ENCODE measurements at regions not wholly inside any gene's neighbourhood (a gene's known extent, or its start where the extent isn't known, plus 50 kb on each side); places are given as distances from the start of the nearest gene placed in this dataset.

DNA sequence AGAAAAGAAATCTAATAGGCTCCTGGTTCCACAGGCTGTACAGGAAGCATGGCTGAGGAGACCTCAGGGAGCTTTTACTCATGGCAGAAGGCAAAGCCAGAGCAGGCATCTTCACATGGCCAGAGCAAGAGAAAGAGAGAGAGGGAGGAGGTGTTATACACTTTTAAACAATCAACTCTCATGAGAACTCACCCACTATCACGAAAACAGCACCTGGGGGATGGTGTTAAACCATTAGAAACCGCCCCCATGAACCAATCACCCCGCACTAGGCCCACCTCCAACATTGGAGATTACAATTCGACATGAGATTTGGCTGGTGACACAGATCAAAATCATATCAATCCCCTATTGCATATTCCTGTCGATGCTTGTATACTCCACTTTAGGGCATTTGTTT is 93.5 kb downstream of the MRPL39 start (continued):
- TF ChIP-seq, protein P1, sequence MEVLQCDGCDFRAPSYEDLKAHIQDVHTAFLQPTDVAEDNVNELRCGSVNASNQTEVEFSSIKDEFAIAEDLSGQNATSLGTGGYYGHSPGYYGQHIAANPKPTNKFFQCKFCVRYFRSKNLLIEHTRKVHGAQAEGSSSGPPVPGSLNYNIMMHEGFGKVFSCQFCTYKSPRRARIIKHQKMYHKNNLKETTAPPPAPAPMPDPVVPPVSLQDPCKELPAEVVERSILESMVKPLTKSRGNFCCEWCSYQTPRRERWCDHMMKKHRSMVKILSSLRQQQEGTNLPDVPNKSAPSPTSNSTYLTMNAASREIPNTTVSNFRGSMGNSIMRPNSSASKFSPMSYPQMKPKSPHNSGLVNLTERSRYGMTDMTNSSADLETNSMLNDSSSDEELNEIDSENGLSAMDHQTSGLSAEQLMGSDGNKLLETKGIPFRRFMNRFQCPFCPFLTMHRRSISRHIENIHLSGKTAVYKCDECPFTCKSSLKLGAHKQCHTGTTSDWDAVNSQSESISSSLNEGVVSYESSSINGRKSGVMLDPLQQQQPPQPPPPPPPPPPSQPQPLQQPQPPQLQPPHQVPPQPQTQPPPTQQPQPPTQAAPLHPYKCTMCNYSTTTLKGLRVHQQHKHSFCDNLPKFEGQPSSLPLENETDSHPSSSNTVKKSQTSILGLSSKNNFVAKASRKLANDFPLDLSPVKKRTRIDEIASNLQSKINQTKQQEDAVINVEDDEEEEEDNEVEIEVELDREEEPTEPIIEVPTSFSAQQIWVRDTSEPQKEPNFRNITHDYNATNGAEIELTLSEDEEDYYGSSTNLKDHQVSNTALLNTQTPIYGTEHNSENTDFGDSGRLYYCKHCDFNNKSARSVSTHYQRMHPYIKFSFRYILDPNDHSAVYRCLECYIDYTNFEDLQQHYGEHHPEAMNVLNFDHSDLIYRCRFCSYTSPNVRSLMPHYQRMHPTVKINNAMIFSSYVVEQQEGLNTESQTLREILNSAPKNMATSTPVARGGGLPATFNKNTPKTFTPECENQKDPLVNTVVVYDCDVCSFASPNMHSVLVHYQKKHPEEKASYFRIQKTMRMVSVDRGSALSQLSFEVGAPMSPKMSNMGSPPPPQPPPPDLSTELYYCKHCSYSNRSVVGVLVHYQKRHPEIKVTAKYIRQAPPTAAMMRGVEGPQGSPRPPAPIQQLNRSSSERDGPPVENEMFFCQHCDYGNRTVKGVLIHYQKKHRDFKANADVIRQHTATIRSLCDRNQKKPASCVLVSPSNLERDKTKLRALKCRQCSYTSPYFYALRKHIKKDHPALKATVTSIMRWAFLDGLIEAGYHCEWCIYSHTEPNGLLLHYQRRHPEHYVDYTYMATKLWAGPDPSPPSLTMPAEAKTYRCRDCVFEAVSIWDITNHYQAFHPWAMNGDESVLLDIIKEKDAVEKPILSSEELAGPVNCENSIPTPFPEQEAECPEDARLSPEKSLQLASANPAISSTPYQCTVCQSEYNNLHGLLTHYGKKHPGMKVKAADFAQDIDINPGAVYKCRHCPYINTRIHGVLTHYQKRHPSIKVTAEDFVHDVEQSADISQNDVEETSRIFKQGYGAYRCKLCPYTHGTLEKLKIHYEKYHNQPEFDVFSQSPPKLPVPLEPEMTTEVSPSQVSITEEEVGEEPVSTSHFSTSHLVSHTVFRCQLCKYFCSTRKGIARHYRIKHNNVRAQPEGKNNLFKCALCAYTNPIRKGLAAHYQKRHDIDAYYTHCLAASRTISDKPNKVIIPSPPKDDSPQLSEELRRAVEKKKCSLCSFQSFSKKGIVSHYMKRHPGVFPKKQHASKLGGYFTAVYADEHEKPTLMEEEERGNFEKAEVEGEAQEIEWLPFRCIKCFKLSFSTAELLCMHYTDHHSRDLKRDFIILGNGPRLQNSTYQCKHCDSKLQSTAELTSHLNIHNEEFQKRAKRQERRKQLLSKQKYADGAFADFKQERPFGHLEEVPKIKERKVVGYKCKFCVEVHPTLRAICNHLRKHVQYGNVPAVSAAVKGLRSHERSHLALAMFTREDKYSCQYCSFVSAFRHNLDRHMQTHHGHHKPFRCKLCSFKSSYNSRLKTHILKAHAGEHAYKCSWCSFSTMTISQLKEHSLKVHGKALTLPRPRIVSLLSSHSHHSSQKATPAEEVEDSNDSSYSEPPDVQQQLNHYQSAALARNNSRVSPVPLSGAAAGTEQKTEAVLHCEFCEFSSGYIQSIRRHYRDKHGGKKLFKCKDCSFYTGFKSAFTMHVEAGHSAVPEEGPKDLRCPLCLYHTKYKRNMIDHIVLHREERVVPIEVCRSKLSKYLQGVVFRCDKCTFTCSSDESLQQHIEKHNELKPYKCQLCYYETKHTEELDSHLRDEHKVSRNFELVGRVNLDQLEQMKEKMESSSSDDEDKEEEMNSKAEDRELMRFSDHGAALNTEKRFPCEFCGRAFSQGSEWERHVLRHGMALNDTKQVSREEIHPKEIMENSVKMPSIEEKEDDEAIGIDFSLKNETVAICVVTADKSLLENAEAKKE (CRISPR knock-in tag; IDR thresholded peaks at IDR 0.05), result no peak
- TF ChIP-seq EZH2phosphoT487 (IDR thresholded peaks at IDR 0.05; ENCODE audit: unreplicated experiment), result no peak

DNA sequence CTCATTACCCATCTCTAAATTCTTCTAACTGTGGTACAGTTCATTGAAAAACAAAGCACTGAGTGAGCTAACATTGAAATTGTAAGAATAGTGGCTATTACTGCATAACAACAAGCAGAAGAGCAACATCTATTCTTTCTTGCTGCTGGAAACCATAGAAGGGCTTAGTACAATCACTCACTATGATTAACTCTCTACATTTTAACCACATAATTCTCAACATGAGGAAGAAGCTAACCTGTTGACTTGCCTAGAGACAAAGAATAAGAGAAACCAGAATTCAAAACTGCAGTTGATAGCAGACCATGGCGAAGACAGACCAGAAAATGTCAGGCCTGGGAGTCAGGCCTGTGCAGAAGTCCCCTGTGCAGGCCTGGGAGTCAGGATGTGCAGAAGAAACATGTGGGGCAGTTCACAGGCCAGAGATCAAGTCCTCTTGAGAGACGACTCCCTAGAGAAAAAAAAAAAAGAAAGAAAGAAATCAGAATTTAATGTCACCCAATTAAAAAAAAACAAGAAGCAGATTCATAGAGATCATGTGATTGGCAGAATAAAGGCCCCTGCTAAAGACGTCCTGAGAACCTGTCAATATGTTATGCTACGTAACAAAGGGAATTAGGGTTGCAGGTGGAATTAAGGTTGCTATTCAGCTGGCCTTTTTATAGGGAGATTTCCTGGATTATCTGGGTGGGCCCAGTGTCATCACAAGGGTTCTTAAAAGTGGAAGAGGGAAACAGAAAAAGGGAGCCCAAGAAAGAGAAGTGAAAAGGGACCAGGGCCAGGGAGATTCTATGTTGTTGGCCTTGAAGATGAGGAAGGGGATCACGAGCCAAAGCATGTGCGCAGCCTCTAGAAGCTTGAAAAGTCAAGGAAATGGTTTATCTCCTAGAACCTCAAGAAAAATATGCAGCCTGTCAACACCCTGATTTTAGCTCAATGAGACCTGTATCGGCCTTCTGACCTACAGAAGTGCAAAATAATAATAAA is 94.9 kb downstream of the MRPL39 start:
- peaks cover 8% of the 10 kb centered on the region; the same call in 1 of the 3 replicates for H3K4me1 Mint-ChIP-seq
- TF ChIP-seq, protein P2, sequence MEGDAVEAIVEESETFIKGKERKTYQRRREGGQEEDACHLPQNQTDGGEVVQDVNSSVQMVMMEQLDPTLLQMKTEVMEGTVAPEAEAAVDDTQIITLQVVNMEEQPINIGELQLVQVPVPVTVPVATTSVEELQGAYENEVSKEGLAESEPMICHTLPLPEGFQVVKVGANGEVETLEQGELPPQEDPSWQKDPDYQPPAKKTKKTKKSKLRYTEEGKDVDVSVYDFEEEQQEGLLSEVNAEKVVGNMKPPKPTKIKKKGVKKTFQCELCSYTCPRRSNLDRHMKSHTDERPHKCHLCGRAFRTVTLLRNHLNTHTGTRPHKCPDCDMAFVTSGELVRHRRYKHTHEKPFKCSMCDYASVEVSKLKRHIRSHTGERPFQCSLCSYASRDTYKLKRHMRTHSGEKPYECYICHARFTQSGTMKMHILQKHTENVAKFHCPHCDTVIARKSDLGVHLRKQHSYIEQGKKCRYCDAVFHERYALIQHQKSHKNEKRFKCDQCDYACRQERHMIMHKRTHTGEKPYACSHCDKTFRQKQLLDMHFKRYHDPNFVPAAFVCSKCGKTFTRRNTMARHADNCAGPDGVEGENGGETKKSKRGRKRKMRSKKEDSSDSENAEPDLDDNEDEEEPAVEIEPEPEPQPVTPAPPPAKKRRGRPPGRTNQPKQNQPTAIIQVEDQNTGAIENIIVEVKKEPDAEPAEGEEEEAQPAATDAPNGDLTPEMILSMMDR (conservative IDR thresholded peaks at IDR 0.05; ENCODE audit: low read depth in 2 of 2), result no peak
- H3K27ac Mint-ChIP-seq, result no peak overlapping the region
- H4K20me1 ChIP-seq (replicated peaks; ENCODE audit: insufficient read depth), result no peaks in the 10 kb centered on the region
- H3K4me3 ChIP-seq, result no peak overlapping the region
- no peak for ATAC-seq
- no peak for DNase-seq (ENCODE audit: low spot score)
- H3K27me3 Mint-ChIP-seq (ENCODE audit: insufficient read depth, low read depth, poor library complexity), result no peaks in the 10 kb centered on the region
- H3K27ac ChIP-seq (ENCODE audit: low read depth), result no peak overlapping the region
- H3K4me3 Mint-ChIP-seq, result no peak overlapping the region
- H3K79me2 ChIP-seq (replicated peaks; ENCODE audit: insufficient read depth), result no peaks in the 10 kb centered on the region
- H3K4me1 ChIP-seq (ENCODE audit: insufficient read depth), result 0 out of 2 replicates have a peak, but pooled peaks cover 3% of the 10 kb centered on the region
- H3K9me2 ChIP-seq (ENCODE audit: insufficient read depth), result no peaks in the 10 kb centered on the region
- H3K36me3 Mint-ChIP-seq (ENCODE audit: low read depth), result no peaks in the 10 kb centered on the region
- no peaks in the 10 kb centered on the region for H3F3A ChIP-seq (replicated peaks; ENCODE audit: low read depth)
- no peaks in the 10 kb centered on the region for H3K36me3 ChIP-seq (ENCODE audit: insufficient read depth)
- no peaks in the 10 kb centered on the region for H3K27me3 ChIP-seq (ENCODE audit: insufficient read depth)
- no peak overlapping the region for H2AFZ ChIP-seq
- H3K4me2 ChIP-seq, result no peak overlapping the region
- no peaks in the 10 kb centered on the region for H3K9me3 Mint-ChIP-seq

Measured in GM23338 (cell line).